OCI-LY3 (cell line): ENCODE measurements at regions not wholly inside any gene's neighbourhood (a gene's known extent, or its start where the extent isn't known, plus 50 kb on each side); places are given as distances from the start of the nearest gene placed in this dataset.

Experiments used
- CTCF ChIP-seq: fragments of 200-600, 300-600 bp; sonication (generic); IDR thresholded peaks from 2 replicates; pipeline ENCODE4 v1.5.1; 2014; ENCODE audit warnings: antibody characterized with exemption, low read length, low read depth
- EZH2phosphoT487 ChIP-seq: fragments of 200-600 bp; shearing (Covaris generic); IDR thresholded peaks from 2 replicates; pipeline ENCODE4 v1.6.1; 2018; ENCODE audit warnings: antibody characterized with exemption, mixed run types, low read depth

DNA sequence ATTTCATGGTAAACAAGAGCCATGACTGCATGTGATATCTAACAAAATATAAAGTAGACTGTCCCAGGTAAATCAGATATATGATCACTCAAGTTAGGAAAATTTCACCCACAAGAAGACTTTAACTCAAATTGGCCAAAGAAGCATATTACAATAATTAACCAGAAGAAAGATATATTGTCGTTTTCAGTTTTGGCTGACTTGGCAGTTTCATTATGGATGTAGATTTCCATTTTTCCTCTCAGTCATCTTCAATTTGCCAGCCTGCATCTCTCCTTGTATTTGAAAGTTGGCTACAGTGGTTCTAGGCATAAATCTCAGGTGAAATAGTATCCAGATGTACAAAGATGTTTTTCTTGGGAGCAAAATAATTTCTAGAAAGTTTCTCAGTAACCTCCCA, 761.6 kb downstream of the LRFN5 start:
- TF ChIP-seq CTCF = no peak
- TF ChIP-seq EZH2phosphoT487 = no peak
